ENCODE measurements at regions not wholly inside any gene's neighbourhood (a gene's known extent, or its start where the extent isn't known, plus 50 kb on each side); places are given as distances from the start of the nearest gene placed in this dataset.

GRCh38 chr16:56047307-56048234, 143.7 kb upstream of the GNAO1 start:
- no peak for TF ChIP-seq EZH2 (IDR thresholded peaks at IDR 0.05; ENCODE audit: low read length, unreplicated experiment)
- TF ChIP-seq CTCF (conservative IDR thresholded peaks at IDR 0.05; ENCODE audit: low read depth, low read length) = no peak

All from PC-3 (cell line).